NCI-H1694 (cell line): ENCODE measurements at regions not wholly inside any gene's neighbourhood (a gene's known extent, or its start where the extent isn't known, plus 50 kb on each side); places are given as distances from the start of the nearest gene placed in this dataset.

ENCODE experiments used
- DNase-seq: peaks from one replicate; lab custom pipeline; 2025; lab: John Stamatoyannopoulos, UW

GRCh38 chr2:23128684-23129292, 256.2 kb upstream of the KLHL29 start:
- no peak for DNase-seq

DNA sequence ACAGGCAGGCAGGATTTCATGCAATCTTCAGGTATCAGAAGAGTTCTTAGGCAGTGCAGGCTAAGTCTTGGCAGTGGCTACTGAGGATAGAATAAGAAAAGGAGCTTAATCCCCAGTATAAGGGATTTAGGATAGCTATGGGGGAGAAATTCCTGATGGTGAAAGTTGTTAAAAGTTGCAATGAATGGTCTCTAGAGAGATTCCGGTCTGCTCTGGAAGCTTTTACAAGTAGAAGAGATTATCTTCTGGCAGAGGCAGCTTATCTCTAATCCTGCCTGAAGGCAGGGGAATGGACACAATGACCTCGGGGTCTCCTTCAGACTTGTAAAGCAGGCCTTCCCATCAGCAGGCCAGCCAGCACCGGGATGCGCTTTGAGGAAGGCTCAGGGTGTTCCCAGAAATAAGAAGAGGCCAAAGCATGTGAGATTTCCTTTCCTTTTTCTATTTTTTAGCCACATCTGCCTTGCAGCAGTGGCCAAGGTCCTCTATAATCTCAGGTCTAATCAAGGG, 253.9 kb upstream of the KLHL29 start:
- DNase-seq: no peak

DNA sequence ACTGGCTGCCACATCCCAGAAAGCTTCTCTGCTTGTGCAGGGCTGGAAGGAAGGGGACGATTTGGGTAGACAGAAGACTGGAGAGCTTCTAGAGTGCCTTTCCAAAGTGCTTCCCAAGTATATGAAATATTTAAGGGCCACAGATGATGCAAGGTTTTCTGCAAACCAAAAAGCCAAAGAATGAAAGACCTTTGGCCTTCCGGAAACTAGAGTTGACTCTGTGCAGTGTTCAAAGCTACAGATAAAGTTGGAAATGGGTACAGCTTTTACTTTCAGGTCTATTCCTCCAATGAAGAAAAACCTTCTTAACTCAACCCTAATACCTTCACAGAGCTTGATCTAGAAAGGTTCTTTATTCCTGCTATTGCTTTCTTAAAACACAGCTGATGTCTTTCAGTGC, 253.0 kb upstream of the KLHL29 start:
- DNase-seq: no peak

DNA sequence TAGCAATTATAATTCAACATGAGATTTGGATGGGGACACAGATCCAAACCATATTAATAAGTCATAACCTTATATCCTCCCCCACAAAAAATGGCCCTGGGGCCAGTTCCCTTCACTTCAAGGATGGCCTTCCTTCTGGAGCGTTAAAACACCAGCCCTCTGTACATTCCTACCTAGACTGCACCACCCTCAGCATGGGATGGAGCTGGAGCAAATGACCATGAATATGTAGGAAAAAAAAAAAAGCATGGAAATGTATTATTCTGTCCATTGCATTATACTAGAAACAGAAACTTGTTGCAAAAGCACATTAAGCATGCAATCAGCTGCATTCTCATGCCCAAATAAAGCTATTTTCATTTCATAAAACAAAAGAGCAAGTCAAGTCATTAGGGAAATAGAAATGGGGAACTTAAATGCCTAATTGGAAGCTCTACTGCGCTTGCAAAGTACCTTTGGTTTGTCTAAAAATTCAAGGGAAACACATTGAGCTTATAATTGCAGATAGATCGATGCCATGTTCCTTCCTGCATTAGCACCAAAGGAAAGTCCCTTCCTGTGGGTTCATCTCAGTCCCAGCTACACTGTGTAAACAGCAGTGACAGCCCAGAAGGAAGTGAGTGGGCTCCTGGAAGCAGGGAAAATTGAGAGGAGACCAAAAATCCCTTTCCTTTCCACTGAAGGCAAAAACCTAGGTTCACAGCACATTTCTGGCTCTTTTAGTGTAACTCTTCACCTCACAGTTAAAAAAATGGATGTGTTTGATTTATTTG, 252.0 kb upstream of the KLHL29 start:
- no peak for DNase-seq

DNA sequence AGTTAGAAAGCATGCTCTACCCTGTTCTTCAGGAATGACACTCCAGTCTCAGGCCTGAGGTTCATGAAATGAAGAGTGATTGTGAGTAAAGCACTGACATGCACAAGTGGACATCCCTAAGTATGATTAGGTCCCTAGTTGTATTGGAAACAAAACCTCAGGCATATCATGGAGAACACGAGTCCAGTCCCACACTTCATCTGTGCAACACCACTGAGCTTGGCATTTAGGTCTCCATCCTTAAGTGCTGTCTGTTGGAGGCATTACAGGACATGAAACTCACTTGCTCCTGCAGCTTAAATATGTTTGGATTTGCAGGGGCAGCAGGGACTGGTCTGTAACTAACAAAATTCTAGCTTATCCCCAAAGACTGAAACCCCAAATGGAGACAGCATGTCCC, 250.3 kb upstream of the KLHL29 start:
- no peak for DNase-seq

GRCh38 chr2:23135481-23136100, 249.4 kb upstream of the KLHL29 start:
- DNase-seq: no peak

DNA sequence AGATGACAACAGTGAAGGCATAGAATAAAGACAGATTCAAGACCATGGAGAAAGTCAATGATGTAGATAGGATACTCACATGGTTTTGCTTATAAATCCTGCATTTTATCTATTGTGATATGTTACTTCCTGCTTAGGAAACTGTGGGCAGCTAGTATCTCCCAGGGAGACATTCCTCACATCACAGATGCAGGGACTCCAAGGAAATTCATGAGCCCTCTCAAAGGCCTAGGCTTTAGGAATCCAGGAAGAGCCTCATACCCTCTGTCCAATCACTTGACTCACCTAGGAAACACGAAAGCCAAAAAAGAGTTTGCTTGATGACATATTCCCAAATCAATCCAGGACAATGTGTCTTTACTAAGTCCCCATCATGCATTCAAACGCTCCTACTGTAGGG, 247.8 kb upstream of the KLHL29 start:
- no peak for DNase-seq

DNA sequence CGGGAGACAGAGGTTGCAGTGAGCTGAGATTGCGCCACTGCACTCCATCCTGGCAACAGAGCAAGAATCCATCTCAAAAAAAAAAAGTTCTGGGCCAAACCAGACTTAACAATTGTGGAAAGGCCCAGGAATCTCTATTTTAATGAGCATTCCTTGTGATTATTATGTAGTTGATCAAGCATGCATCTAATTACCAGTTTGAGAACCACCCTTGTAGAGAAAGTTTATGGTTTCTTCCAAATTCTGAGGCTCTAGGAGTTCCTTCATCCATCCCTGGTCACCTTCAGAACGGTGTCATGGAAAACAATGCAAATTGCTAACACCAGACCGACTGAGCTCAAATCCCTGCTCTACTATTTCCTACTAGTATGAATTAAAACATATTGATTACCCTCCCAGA, 246.3 kb upstream of the KLHL29 start:
- no peak for DNase-seq

- DNase-seq: no peak
Measured at GRCh38 chr2:23145460-23145859, 239.5 kb upstream of the KLHL29 start.

DNA sequence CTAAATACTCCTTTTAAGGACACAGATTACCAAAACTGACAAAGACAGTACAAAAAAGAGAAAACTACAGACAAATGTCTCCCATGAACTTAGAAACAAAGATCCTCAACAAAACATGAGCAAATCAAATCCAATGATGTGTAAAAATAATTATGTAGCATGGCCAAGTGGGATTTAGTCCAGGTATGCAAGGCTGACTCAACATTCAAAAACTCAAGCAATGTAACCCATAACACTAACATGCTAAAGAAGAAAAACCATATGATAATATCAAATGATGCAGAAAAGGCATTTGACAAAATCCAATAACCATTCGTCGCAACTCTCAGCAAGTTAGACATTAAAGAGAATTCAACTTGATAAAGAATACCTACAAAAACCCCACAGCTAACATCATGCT, 239.0 kb upstream of the KLHL29 start:
- DNase-seq: no peak

DNA sequence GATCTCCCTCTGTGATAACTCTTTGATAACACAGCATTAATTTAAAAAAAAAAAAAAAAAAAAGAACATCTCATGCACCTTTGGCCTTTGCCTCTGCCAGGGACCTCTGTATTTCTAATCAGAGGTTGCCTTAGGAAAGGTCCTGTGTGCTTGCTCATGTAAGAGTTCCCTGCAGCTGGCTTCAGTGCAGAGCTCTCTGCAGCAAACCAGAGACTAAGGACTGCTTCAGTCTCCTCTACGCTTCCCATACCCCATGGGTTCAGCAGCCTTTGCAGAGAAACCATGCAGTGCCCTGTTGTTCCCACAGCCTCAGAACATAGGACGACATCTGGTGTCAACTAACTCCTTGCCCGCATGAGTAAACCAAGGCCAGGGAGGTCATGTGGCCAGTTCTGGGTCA, 236.6 kb upstream of the KLHL29 start:
- DNase-seq: no peak

DNA sequence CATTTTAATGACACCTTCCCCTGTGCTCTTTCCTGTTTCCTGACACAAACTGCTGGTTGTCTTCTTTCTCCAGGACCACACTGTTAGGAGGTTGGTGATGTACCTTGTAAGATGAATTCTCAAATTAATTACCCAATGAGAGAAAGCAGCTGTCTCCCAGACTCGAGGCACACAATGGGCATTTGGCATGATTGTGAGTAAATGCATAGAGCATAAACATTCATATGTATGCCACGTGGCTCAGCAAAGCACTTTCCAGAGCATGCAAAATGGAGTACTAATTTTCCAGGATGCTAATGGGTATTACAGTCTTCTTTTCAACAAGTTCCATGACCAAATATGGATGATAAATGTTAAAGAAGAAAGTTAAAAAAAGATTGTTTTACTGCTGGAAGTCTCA, 235.2 kb upstream of the KLHL29 start:
- DNase-seq: no peak

GRCh38 chr2:23153484-23153883, 231.5 kb upstream of the KLHL29 start:
- no peak for DNase-seq

DNA sequence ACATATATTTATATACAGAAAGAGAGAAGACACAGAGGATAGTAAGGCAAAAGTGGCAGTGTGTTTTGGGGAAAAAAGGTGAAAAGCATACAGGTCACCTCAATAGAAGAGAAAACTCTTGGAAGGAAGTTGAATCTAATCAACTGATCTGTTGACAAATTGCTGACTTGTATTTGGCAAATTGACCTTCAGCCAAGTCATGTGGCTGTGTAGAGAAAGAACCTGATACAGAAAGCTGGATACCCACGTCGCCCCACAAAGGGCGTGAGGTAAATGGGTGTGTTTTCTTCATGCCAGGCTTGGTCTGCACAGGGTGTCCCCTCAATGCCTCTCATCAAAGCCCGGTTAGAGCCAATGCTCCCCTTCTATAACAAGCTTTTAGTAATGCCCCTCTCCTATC, 230.0 kb upstream of the KLHL29 start:
- DNase-seq: no peak

DNA sequence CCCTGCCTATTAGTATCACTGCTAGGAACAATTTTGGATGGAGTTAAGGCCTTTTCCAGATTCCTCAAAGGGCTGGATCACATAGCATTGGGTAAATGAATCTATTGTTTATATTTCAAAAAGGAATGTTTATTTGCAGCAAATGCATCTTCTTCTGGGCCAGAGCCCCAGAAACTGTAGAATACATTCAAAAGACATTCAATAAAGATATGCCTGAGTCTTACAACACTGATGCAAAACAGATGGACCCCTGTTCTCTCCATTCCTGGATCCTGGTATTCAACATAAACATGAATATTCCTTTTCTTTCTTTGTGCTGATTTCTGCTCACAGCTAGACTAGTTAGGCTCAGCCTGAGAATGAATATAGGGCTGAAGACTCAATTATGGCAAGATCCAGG, 227.2 kb upstream of the KLHL29 start:
- no peak for DNase-seq

DNA sequence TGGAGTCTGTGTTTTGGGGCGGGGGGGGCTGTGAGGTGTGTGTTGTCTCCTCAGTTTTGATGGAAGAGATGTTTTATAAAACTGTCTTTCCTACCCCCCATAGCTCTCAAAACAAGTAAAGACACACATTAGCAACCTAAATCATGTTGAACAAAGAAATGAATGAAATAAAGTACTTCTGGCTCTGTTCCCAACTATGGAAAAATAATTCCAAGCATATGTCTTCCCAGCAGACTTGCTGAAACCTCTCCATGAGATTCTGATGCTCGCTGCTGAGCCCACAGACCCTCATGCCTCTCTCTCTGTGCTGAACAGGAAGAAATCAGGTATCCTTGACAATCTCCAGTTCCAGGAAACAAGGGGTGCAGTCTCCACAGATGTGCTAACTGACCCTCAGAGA, 226.7 kb upstream of the KLHL29 start:
- no peak for DNase-seq

GRCh38 chr2:23159746-23160405, 225.1 kb upstream of the KLHL29 start:
- no peak for DNase-seq

GRCh38 chr2:23164173-23164572, 220.8 kb upstream of the KLHL29 start:
- no peak for DNase-seq

DNA sequence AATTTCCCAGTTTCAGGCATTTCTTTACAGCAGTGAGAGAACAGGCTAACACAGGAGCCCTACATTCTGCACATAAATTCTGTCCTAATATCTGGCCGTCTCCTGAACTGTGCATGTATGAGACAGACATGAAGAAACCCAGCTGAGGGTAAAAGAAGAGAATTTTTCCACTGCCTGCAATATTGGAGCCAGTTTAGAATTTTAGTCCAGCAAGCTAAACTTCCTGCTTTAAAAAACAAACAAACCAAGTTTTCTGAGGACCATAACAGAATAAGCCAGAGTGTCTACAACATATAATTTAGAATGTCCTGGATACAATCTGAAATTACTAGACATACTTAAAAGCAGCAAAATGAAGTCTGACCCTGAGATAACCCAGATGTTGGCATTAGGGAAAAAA, 215.1 kb upstream of the KLHL29 start:
- no peak for DNase-seq

GRCh38 chr2:23171108-23171507, 213.9 kb upstream of the KLHL29 start:
- DNase-seq: no peak

DNA sequence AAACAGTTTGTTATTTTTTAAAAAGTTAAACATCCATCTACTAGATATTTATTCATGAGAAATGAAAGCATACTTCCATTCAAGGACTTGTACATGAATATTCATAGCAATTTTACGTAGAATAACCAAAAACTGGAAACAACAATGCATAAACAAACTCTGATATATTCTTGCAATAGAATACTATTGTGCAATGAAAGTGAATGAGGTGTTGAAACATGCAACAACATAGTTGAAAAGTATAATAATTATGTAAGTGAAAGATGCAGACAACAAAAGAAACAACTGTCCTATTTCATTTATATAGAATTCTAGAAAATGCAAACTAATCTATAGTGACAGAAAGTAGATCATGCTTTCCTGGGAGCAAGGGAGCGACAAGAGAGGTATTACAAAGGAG, 206.6 kb upstream of the KLHL29 start:
- no peak for DNase-seq

DNA sequence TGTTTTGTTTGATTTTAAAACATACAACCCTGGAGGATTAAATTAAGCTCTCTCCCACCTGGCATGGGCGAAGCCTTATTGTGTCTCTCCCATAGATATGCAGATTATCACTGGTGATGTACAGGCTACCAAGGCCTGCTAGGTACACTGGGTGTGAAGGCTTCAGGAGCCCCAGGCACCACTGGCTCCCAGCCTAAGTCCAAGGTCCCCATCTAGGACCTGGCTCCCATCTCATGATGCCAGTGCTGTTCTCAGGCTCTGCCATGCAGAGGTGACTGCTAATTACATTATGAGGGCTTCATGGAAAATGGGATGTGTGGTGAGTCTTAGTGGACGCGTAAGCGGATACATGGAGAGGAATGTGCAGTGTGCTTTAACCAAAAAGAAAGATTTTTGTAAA, 201.2 kb upstream of the KLHL29 start:
- DNase-seq: no peak
